CD14-positive monocyte (primary cell): ENCODE measurements at regions not wholly inside any gene's neighbourhood (a gene's known extent, or its start where the extent isn't known, plus 50 kb on each side); places are given as distances from the start of the nearest gene placed in this dataset.

Source experiments
- DNase-seq, 3 donors: peaks; one replicate each; pipeline ENCODE4 v3.0.0-alpha.2; 2011 to 2022
- H2AFZ ChIP-seq: 2 replicates; pipeline ENCODE4 v1.6.0; 2012; ENCODE audit warnings: mild to moderate bottlenecking, low read depth, low read length, inconsistent platforms; ENCODE audit not compliant: insufficient read depth, poor library complexity, severe bottlenecking
- H3K27ac ChIP-seq, 2 donors: 1 replicate in 1 of 2; 2 replicates in 1 of 2; pipeline ENCODE4 v1.5.1; 2012 to 2013; ENCODE audit warnings: low read length in 2 of 2, control low read depth in 1 of 2, inconsistent platforms in 1 of 2, low read depth in 1 of 2, mild to moderate bottlenecking in 1 of 2
- H3K27me3 ChIP-seq, 2 donors: one replicate each; pipeline versions ENCODE4 v1.6.0 to v1.6.1; 2011 to 2013; ENCODE audit warnings: low read length in 2 of 2; ENCODE audit not compliant: control insufficient read depth in 2 of 2, insufficient read depth in 2 of 2
- H3K36me3 ChIP-seq, 2 donors: replicated peaks in 1 of 2; 1 replicate in 1 of 2; 2 replicates in 1 of 2; pipeline versions ENCODE4 v1.5.1 to v1.6.1; 2012 to 2013; ENCODE audit warnings: low read length in 2 of 2, control low read depth in 1 of 2, inconsistent platforms in 1 of 2, mild to moderate bottlenecking in 1 of 2; ENCODE audit not compliant: insufficient read depth in 2 of 2, control insufficient read depth in 1 of 2
- H3K4me1 ChIP-seq, 2 donors: 1 replicate in 1 of 2; 2 replicates in 1 of 2; pipeline versions ENCODE4 v1.5.1 to v1.6.1; 2012 to 2013; ENCODE audit warnings: low read length in 2 of 2, control low read depth in 1 of 2, inconsistent platforms in 1 of 2, mild to moderate bottlenecking in 1 of 2, moderate library complexity in 1 of 2; ENCODE audit not compliant: insufficient read depth in 2 of 2, control insufficient read depth in 1 of 2
- H3K4me2 ChIP-seq: replicated peaks from 2 replicates; pipeline ENCODE3; 2012; ENCODE audit warnings: low read length, moderate library complexity, mild to moderate bottlenecking; ENCODE audit not compliant: poor library complexity, severe bottlenecking; ENCODE audit errors: extremely low read depth
- H3K4me3 ChIP-seq, 3 experiments: fragments of 200-600 bp in 1 of 3; sonication (generic) in 1 of 3; replicated peaks in 1 of 3; 1 replicate in 2 of 3; 2 replicates in 1 of 3; pipeline ENCODE4 v1.5.1; 2011 to 2013; ENCODE audit warnings: low read length in 3 of 3, mild to moderate bottlenecking in 3 of 3, control low read depth in 2 of 3, low read depth in 2 of 3, inconsistent platforms in 1 of 3, moderate library complexity in 1 of 3
- H3K79me2 ChIP-seq: 2 replicates; pipeline ENCODE4 v1.6.0; 2012; ENCODE audit warnings: mild to moderate bottlenecking, control low read depth, inconsistent platforms, low read length, moderate library complexity; ENCODE audit not compliant: insufficient read depth
- H3K9ac ChIP-seq: 2 replicates; pipeline ENCODE4 v1.6.0; 2017; ENCODE audit warnings: low read length, mild to moderate bottlenecking; ENCODE audit not compliant: insufficient read depth, poor library complexity, severe bottlenecking
- H3K9me3 ChIP-seq, 2 donors: replicated peaks in 1 of 2; 1 replicate in 1 of 2; 2 replicates in 1 of 2; pipeline versions ENCODE4 v1.5.1 to v1.6.1; 2012 to 2013; ENCODE audit warnings: low read length in 2 of 2, control low read depth in 1 of 2; ENCODE audit not compliant: control insufficient read depth in 1 of 2, insufficient read depth in 1 of 2
- H4K20me1 ChIP-seq: 2 replicates; pipeline ENCODE4 v1.6.0; 2012; ENCODE audit warnings: mild to moderate bottlenecking, low read length, control low read depth, moderate library complexity; ENCODE audit not compliant: insufficient read depth
- H3K27ac Mint-ChIP-seq, 7 donors: one replicate each; pipeline ENCODE4 v1.8.0; 2020; ENCODE audit warnings: mild to moderate bottlenecking in 7 of 7, mixed read lengths in 7 of 7, moderate library complexity in 6 of 7, inconsistent platforms in 2 of 7
- H3K27me3 Mint-ChIP-seq, 3 donors: one replicate each; pipeline ENCODE4 v1.8.0; 2021 to 2022; ENCODE audit warnings: low read depth in 3 of 3, mild to moderate bottlenecking in 3 of 3, mixed read lengths in 3 of 3, moderate library complexity in 3 of 3, inconsistent platforms in 1 of 3
- H3K36me3 Mint-ChIP-seq, 2 donors: one replicate each; pipeline ENCODE4 v1.8.0; 2020; ENCODE audit warnings: mixed read lengths in 2 of 2, inconsistent platforms in 1 of 2, mild to moderate bottlenecking in 1 of 2
- H3K4me1 Mint-ChIP-seq: one replicate; pipeline ENCODE4 v1.8.0; 2020; ENCODE audit warnings: mild to moderate bottlenecking, mixed read lengths
- H3K4me3 Mint-ChIP-seq, 2 donors: one replicate each; pipeline ENCODE4 v1.8.0; 2020; ENCODE audit warnings: mild to moderate bottlenecking in 2 of 2, mixed read lengths in 2 of 2, moderate library complexity in 1 of 2
- H3K9me3 Mint-ChIP-seq, 7 donors: one replicate each; pipeline ENCODE4 v1.8.0; 2020 to 2022; ENCODE audit warnings: mixed read lengths in 7 of 7, mild to moderate bottlenecking in 6 of 7, moderate library complexity in 6 of 7, inconsistent platforms in 2 of 7
- WGBS: methylation state at CpG from one replicate; pipeline ENCODE4 v1.1.5; 2013; ENCODE audit warnings: missing lambda C conversion rate; ENCODE audit not compliant: insufficient coverage; 5-methylcytosine and 5-hydroxymethylcytosine counted together
- intact Hi-C, 2 donors: fragments of 100-400 bp; cut with micrococcal nuclease; formaldehyde crosslinking; loops; one replicate each; pipeline versions ENCODE4 v1.15.0 to v1.15.1; 2023
- TF ChIP-seq, protein P1 (sequence below): fragments of 200-600 bp; IDR thresholded peaks from one replicate; pipeline ENCODE4 v1.8.0; 2022; ENCODE audit warnings: antibody characterized with exemption, mild to moderate bottlenecking

DNA sequence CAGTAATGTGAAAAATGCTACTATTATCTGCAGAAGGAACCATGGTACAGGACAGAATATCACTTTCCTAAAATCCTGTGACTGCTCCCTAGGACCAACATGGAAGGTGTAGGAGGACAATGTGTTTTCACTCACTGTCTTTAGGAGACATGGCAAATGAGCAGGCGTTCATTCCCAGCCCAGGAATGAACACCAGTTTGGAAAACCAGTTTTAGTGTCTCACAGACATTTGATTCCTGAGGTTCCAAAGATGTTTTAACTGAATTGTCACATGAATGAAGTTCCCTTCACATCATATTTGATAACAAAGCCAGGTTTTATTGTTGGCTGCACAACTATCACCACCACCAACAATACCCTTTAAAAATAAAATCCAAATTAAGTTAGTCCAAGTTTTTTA, 178.2 kb downstream of the ENC1 start:
- WGBS: 86% methylated on average over 1 of the region's 1 CpG

GRCh38 chr5:74461251-74461650, 179.3 kb downstream of the ENC1 start:
- no peak overlapping the region for H3K4me2 ChIP-seq
- no peaks in the 10 kb centered on the region for H3K36me3 ChIP-seq
- no peak overlapping the region for H3K4me3 Mint-ChIP-seq
- H3K27ac Mint-ChIP-seq: no peak overlapping the region
- H3K36me3 Mint-ChIP-seq: no peaks in the 10 kb centered on the region
- H3K27ac ChIP-seq: no peak overlapping the region
- no peak overlapping the region for H3K9ac ChIP-seq
- H3K4me1 ChIP-seq: no peaks in the 10 kb centered on the region
- no peaks in the 10 kb centered on the region for H3K27me3 ChIP-seq
- no peaks in the 10 kb centered on the region for H3K9me3 Mint-ChIP-seq
- no peaks in the 10 kb centered on the region for H3K9me3 ChIP-seq
- H3K79me2 ChIP-seq: no peaks in the 10 kb centered on the region
- H4K20me1 ChIP-seq: no peaks in the 10 kb centered on the region
- TF ChIP-seq, protein P1, sequence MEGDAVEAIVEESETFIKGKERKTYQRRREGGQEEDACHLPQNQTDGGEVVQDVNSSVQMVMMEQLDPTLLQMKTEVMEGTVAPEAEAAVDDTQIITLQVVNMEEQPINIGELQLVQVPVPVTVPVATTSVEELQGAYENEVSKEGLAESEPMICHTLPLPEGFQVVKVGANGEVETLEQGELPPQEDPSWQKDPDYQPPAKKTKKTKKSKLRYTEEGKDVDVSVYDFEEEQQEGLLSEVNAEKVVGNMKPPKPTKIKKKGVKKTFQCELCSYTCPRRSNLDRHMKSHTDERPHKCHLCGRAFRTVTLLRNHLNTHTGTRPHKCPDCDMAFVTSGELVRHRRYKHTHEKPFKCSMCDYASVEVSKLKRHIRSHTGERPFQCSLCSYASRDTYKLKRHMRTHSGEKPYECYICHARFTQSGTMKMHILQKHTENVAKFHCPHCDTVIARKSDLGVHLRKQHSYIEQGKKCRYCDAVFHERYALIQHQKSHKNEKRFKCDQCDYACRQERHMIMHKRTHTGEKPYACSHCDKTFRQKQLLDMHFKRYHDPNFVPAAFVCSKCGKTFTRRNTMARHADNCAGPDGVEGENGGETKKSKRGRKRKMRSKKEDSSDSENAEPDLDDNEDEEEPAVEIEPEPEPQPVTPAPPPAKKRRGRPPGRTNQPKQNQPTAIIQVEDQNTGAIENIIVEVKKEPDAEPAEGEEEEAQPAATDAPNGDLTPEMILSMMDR: no peak
- no peak overlapping the region for H2AFZ ChIP-seq
- DNase-seq: no peak
- no peaks in the 10 kb centered on the region for H3K4me1 Mint-ChIP-seq
- WGBS: no CpG with 5 or more reads among the region's 1 CpG
- H3K27me3 Mint-ChIP-seq: peaks cover 0 to 3% (median 1%) of the 10 kb centered on the region in 3 donors
- H3K4me3 ChIP-seq: no peak overlapping the region
- intact Hi-C loops: no loop called here

More for the DNA sequence above, 178.2 kb downstream of the ENC1 start:
- Histone ChIP-seq H4K20me1 (no peaks in the 10 kb centered on the region), H3K27me3 (no peaks in the 10 kb centered on the region), H3K4me1 (no peaks in the 10 kb centered on the region), H3K4me2 (no peak overlapping the region), H3K9me3 (no peaks in the 10 kb centered on the region), H3K27ac (no peak overlapping the region), H3K36me3 (no peaks in the 10 kb centered on the region), H3K4me3 (no peak overlapping the region), H3K79me2 (no peaks in the 10 kb centered on the region), H3K9ac (no peak overlapping the region), H2AFZ (no peak overlapping the region)
- Mint-ChIP-seq H3K9me3 (no peaks in the 10 kb centered on the region), H3K4me1 (no peaks in the 10 kb centered on the region), H3K27ac (no peak overlapping the region), H3K4me3 (no peak overlapping the region), H3K27me3 (peaks cover 0 to 3% (median 1%) of the 10 kb centered on the region in 3 donors), H3K36me3 (no peaks in the 10 kb centered on the region)
- TF ChIP-seq, protein P1: no peak
- intact Hi-C loops: no loop called here
- DNase-seq: no peak
